GM12873 (cell line): ENCODE measurements at regions not wholly inside any gene's neighbourhood (a gene's known extent, or its start where the extent isn't known, plus 50 kb on each side); places are given as distances from the start of the nearest gene placed in this dataset.

ENCODE experiments used
- CTCF ChIP-seq: IDR thresholded peaks from 2 replicates; pipeline ENCODE4 v1.5.1; 2012; ENCODE audit warnings: low read depth, mild to moderate bottlenecking, moderate library complexity, low read length, control low read depth; ENCODE audit not compliant: insufficient read depth; ENCODE audit errors: missing control alignments

DNA sequence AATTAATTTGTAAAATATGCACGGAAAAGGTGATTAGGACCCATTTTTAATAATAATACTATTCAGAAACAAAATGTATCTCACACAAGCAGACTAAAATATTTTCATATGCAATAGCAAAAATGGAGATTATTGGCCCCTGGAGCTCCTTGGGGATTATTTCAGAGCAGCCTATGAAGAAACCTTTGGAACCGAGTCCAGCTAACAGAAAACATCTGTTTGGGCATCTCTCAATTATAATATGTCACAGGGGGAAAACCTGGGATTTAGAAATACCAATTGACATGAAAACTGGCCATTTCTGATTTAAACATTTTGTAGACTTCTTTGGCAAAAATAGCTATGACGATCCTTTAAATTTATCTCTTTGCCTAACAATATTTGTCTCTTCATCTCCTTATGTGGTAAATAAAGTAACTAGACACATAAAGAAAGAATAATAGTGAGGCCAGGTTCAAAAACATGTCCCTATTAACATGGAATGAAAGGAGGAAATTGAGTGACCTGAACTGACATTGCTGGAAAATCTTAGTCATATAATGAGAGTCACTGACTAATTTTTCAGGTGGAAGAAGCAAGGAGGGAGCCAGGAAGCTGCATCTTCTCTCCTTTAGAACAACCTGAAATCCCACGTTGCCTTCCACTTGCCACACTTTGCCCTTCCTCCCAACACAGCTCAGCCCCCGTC lies 199.0 kb downstream of the SOD2 start:
- TF ChIP-seq CTCF = no peak

- TF ChIP-seq CTCF = no peak
These were observed 199.7 kb downstream of the SOD2 start for GRCh38 chr6:159493231-159493897.

DNA sequence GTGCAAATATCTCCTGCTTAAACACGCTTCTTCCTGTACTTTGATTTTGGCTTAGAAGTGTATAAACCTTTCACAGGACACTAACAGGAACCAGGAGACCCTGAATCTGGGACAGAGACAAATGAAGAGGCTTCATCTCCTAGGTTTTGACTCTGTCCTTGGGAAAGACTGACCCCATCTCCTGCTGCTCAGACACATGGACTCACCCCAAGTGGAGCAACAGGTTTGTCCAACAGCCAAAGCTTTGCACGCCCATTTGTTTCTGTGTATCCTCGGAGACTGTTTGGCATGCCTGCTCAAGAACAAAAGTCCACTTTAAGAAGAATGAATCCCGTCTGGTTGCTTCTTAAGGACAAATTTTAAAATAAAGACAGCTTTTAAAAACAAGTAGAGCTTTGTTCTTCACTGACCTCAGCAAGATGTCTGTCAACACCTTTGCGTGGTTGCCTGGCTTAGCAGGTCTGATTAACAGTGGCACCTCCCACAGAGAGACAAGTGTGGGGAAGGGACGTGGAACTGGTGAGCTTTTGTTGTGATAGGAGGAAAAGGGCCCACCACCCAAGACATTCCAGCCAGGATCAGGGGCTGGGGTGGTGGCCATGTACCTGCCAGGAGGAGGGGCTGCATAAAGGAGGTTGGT lies 202.6 kb downstream of the SOD2 start:
- TF ChIP-seq CTCF = no peak

- TF ChIP-seq CTCF = no peak
These were observed 205.4 kb downstream of the SOD2 start for GRCh38 chr6:159487636-159488035.

GRCh38 chr6:159483259-159483658 lies 209.8 kb downstream of the SOD2 start:
- TF ChIP-seq CTCF = no peak

DNA sequence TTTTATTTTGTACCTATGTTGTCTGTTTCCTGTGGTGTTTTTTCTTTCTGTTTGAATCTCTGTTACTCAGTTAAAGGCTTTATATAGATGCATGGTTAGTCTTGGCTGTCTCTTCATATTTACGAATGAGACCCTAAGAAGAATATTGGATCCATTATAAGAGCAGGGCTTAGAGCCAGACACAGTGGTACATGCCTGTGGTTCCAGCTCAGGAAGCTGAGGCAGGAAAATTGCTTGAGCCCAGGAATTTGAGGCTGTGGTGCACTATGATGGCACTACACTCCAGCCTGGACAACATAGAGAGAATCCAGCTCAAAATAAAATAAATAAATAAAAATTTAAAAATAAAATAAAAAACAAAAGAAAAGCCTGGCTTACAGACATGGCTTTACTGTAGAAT lies 211.1 kb downstream of the SOD2 start:
- no peak for TF ChIP-seq CTCF

DNA sequence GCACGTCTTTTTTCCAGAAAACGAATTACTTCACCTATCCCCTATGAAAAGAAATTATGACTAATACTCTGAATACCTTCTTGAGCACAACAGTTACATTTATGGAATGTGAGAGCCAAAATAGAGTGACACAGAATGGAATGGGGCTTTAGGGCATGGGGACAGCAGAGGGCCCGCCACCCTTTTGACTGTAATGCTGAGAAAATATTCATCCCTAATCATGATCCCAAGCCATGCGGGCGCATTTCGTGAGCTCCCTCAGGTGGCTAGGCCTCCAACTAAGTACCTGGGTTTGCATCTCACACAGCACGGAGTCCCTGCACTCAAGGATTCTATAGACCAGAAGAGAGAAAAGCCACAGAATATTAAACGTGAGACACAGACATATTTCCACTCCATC lies 212.6 kb downstream of the SOD2 start:
- TF ChIP-seq CTCF = no peak
